ENCODE measurements at regions not wholly inside any gene's neighbourhood (a gene's known extent, or its start where the extent isn't known, plus 50 kb on each side); places are given as distances from the start of the nearest gene placed in this dataset.

GRCh38 chr7:119826547-119826946 is 446.4 kb upstream of the KCND2 start:
- peaks cover 0 to 3% (median 0%) of the 10 kb centered on the region in 4 donors for H3K9me3 ChIP-seq (ENCODE audit: control insufficient read depth in 4 of 4, low read length in 3 of 4)
- H3K9ac ChIP-seq (ENCODE audit: low read depth in 1 of 2, low read length in 2 of 2), result no peak overlapping the region
- no peaks in the 10 kb centered on the region for H3K36me3 ChIP-seq (ENCODE audit: control insufficient read depth in 4 of 4, insufficient read depth in 3 of 4, low read depth in 1 of 4, low read length in 3 of 4)
- WGBS, result 91% methylated on average over 1 of the region's 1 CpG
- H3K27me3 ChIP-seq (ENCODE audit: control insufficient read depth in 4 of 4, insufficient read depth in 4 of 4, low read length in 3 of 4), result no peaks in the 10 kb centered on the region
- no peak overlapping the region for H3K27ac ChIP-seq (ENCODE audit: low read depth in 1 of 2, low read length in 2 of 2)
- no peaks in the 10 kb centered on the region for H3K4me1 ChIP-seq (ENCODE audit: control insufficient read depth in 4 of 4, insufficient read depth in 4 of 4, low read length in 3 of 4)
- TF ChIP-seq MAX (IDR thresholded peaks at IDR 0.05) (no peak), RXRA (IDR thresholded peaks at IDR 0.05) (no peak), RAD21 (IDR thresholded peaks at IDR 0.05) (no peak), JUND (IDR thresholded peaks at IDR 0.05) (no peak), ZBTB33 (IDR thresholded peaks at IDR 0.05) (no peak), SP1 (IDR thresholded peaks at IDR 0.05) (no peak), EGR1 (IDR thresholded peaks at IDR 0.05; ENCODE audit: low read depth in 2 of 2) (no peak), CTCF (IDR thresholded peaks at IDR 0.05; ENCODE audit: low read depth, low read length, missing input control) (no peak), NR2F2 (IDR thresholded peaks at IDR 0.05) (no peak), FOXA2 (IDR thresholded peaks at IDR 0.05) (no peak), TAF1 (conservative IDR thresholded peaks at IDR 0.05) (no peak), YY1 (IDR thresholded peaks at IDR 0.05) (no peak)
- H3K4me3 ChIP-seq (ENCODE audit: low read depth in 1 of 3, low read length in 3 of 3), result no peak overlapping the region
- no peak for DNase-seq (ENCODE audit: low spot score)

- no peak for DNase-seq (ENCODE audit: low spot score)
- Histone ChIP-seq H3K27ac (ENCODE audit: low read depth in 1 of 2, low read length in 2 of 2) (no peak overlapping the region), H3K4me3 (ENCODE audit: low read depth in 1 of 3, low read length in 3 of 3) (no peak overlapping the region), H3K9me3 (ENCODE audit: control insufficient read depth in 4 of 4, low read length in 3 of 4) (no peaks in the 10 kb centered on the region), H3K4me1 (ENCODE audit: control insufficient read depth in 4 of 4, insufficient read depth in 4 of 4, low read length in 3 of 4) (no peaks in the 10 kb centered on the region), H3K36me3 (ENCODE audit: control insufficient read depth in 4 of 4, insufficient read depth in 3 of 4, low read depth in 1 of 4, low read length in 3 of 4) (no peaks in the 10 kb centered on the region), H3K9ac (ENCODE audit: low read depth in 1 of 2, low read length in 2 of 2) (no peak overlapping the region), H3K27me3 (ENCODE audit: control insufficient read depth in 4 of 4, insufficient read depth in 4 of 4, low read length in 3 of 4) (no peaks in the 10 kb centered on the region)
- TF ChIP-seq TAF1 (conservative IDR thresholded peaks at IDR 0.05), result no peak
- no peak for TF ChIP-seq CTCF (IDR thresholded peaks at IDR 0.05; ENCODE audit: low read depth, low read length, missing input control)
- no peak for TF ChIP-seq YY1 (IDR thresholded peaks at IDR 0.05)
- no peak for TF ChIP-seq RXRA (IDR thresholded peaks at IDR 0.05)
- no peak for TF ChIP-seq RAD21 (IDR thresholded peaks at IDR 0.05)
- no peak for TF ChIP-seq HNF4G (IDR thresholded peaks at IDR 0.05)
- no peak for TF ChIP-seq HNF4A (conservative IDR thresholded peaks at IDR 0.05)
- TF ChIP-seq SP1 (IDR thresholded peaks at IDR 0.05), result no peak
- TF ChIP-seq NR2F2 (IDR thresholded peaks at IDR 0.05), result no peak
- 82% methylated on average over 6 of the region's 6 CpGs for WGBS
Measured at GRCh38 chr7:119838444-119838843, 434.5 kb upstream of the KCND2 start.

All from liver (tissue), 8 donors.